HepG2 (cell line): ENCODE measurements at regions not wholly inside any gene's neighbourhood (a gene's known extent, or its start where the extent isn't known, plus 50 kb on each side); places are given as distances from the start of the nearest gene placed in this dataset.

ENCODE experiments used
- BRCA1 ChIP-seq: sonication (generic); formaldehyde crosslinking; IDR thresholded peaks from 2 replicates; pipeline ENCODE4 v1.4.0; 2020; ENCODE audit warnings: missing genetic modification reagents
- CBFB ChIP-seq: sonication (generic); formaldehyde crosslinking; IDR thresholded peaks from 2 replicates; pipeline ENCODE4 v1.4.0; 2020; ENCODE audit warnings: missing genetic modification reagents
- HCFC1 ChIP-seq: fragments of 150-350 bp; IDR thresholded peaks from 2 replicates; pipeline ENCODE4 v1.6.1; 2014; ENCODE audit warnings: low read depth, low read length
- TF ChIP-seq, protein P1 (sequence below): sonication (generic); formaldehyde crosslinking; IDR thresholded peaks from 2 replicates; pipeline ENCODE4 v1.4.0; 2020; ENCODE audit warnings: missing genetic modification reagents

- TF ChIP-seq CBFB (CRISPR knock-in tag) (no peak), HCFC1 (no peak), BRCA1 (CRISPR knock-in tag) (no peak)
- TF ChIP-seq, protein P1, sequence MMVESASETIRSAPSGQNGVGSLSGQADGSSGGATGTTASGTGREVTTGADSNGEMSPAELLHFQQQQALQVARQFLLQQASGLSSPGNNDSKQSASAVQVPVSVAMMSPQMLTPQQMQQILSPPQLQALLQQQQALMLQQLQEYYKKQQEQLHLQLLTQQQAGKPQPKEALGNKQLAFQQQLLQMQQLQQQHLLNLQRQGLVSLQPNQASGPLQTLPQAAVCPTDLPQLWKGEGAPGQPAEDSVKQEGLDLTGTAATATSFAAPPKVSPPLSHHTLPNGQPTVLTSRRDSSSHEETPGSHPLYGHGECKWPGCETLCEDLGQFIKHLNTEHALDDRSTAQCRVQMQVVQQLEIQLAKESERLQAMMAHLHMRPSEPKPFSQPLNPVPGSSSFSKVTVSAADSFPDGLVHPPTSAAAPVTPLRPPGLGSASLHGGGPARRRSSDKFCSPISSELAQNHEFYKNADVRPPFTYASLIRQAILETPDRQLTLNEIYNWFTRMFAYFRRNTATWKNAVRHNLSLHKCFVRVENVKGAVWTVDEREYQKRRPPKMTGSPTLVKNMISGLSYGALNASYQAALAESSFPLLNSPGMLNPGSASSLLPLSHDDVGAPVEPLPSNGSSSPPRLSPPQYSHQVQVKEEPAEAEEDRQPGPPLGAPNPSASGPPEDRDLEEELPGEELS (CRISPR knock-in tag) = no peak
Measured at GRCh38 chr4:34469516-34469915, 1774.8 kb downstream of the ARAP2 start.
